HCT116 (cell line): ENCODE measurements at regions not wholly inside any gene's neighbourhood (a gene's known extent, or its start where the extent isn't known, plus 50 kb on each side); places are given as distances from the start of the nearest gene placed in this dataset.

Experiments
- ATAC-seq: fragments of 200-7000 bp; cut with Tn5 transposase; 2 replicates; pipeline ENCODE4 v1.9.1; 2020; ENCODE audit warnings: mild to moderate bottlenecking, moderate library complexity
- BruUV-seq: library from RNA; stranded (reverse); fragments of 400-500 nt; replicated peaks from 2 replicates; lab custom pipeline; 2021; lab: Mats Ljungman, UMichigan
- CTCF ChIA-PET: fragments of 300-600 bp; sonication (Branson Sonifier 250); formaldehyde crosslinking; loops from one replicate; lab custom pipeline; 2021; ENCODE audit warnings: antibody characterized with exemption; lab: Charles Lee
- POLR2A ChIA-PET: fragments of 300-600, 350-600 bp; sonication (Branson Sonifier 250); formaldehyde crosslinking; loops from one replicate; lab custom pipeline; 2021; ENCODE audit warnings: antibody characterized with exemption; lab: Charles Lee
- RAD21 ChIA-PET, 2 experiments: fragments of 300-600 bp; sonication (Branson Sonifier 250); formaldehyde crosslinking; loops; one replicate each; lab custom pipeline; 2023; ENCODE audit warnings: low total read pairs in 2 of 2; ENCODE audit not compliant: uncharacterized antibody in 2 of 2, unreplicated experiment in 2 of 2, low non-redundant PET in 1 of 2; lab: Charles Lee
- DNase-seq: peaks from one replicate; pipeline ENCODE4 v3.0.0-alpha.2; 2010; ENCODE audit warnings: low read depth, low spot score
- H2AFZ ChIP-seq: fragments of 200-600 bp; shearing (Covaris generic), sonication (generic); 2 replicates; pipeline ENCODE4 v1.6.1; 2017; ENCODE audit warnings: low read depth, mixed run types, mixed read lengths, antibody characterized with exemption, low read length; ENCODE audit not compliant: poor library complexity, severe bottlenecking
- H3K27ac ChIP-seq: 2 replicates; pipeline ENCODE4 v1.5.1; 2012; ENCODE audit warnings: low read depth, low read length
- H3K27me3 ChIP-seq: fragments of 200-600 bp; sonication (generic); 2 replicates; pipeline ENCODE4 v1.6.1; 2016; ENCODE audit warnings: mixed run types, low read length, mixed read lengths; ENCODE audit not compliant: insufficient read depth
- H3K36me3 ChIP-seq, 2 experiments: fragments of 200-500 bp in 1 of 2; fragments of 200-600 bp in 1 of 2; sonication (Bioruptor generic) in 1 of 2; sonication (generic) in 1 of 2; 2 replicates each; pipeline versions ENCODE4 v1.5.1 to v1.6.1; 2014 to 2016; ENCODE audit warnings: low read length in 2 of 2, inconsistent platforms in 1 of 2, mixed read lengths in 1 of 2, mixed run types in 1 of 2; ENCODE audit not compliant: insufficient read depth in 2 of 2, control insufficient read depth in 1 of 2
- H3K4me1 ChIP-seq, 2 experiments: fragments of 200-600 bp in 1 of 2; sonication (generic) in 1 of 2; 2 replicates each; pipeline versions ENCODE4 v1.5.1 to v1.6.1; 2012 to 2017; ENCODE audit warnings: low read length in 2 of 2, inconsistent platforms in 1 of 2, mild to moderate bottlenecking in 1 of 2, mixed read lengths in 1 of 2, mixed run types in 1 of 2, moderate library complexity in 1 of 2; ENCODE audit not compliant: insufficient read depth in 2 of 2, control insufficient read depth in 1 of 2
- H3K4me2 ChIP-seq: fragments of 200-600 bp; sonication (generic); 2 replicates; pipeline ENCODE4 v1.6.1; 2017; ENCODE audit warnings: mixed run types, low read length, mixed read lengths
- H3K4me3 ChIP-seq, 2 experiments: fragments of 200-600 bp in 1 of 2; sonication (generic) in 1 of 2; replicated peaks in 1 of 2; 2 replicates each; pipeline ENCODE4 v1.5.1; 2011 to 2016; ENCODE audit warnings: low read length in 2 of 2, control low read depth in 1 of 2, low read depth in 1 of 2, mild to moderate bottlenecking in 1 of 2, mixed read lengths in 1 of 2, mixed run types in 1 of 2
- H3K79me2 ChIP-seq: fragments of 200-600 bp; sonication (generic); 2 replicates; pipeline ENCODE4 v1.6.1; 2017; ENCODE audit warnings: mild to moderate bottlenecking, mixed run types, low read length, moderate library complexity, mixed read lengths; ENCODE audit not compliant: insufficient read depth
- H3K9ac ChIP-seq: fragments of 200-600 bp; sonication (generic); 2 replicates; pipeline ENCODE4 v1.6.1; 2016; ENCODE audit warnings: low read length, mixed read lengths
- H3K9me2 ChIP-seq: fragments of 200-600 bp; sonication (generic), shearing (Covaris generic); 2 replicates; pipeline ENCODE4 v1.6.1; 2017; ENCODE audit warnings: mixed run types, mild to moderate bottlenecking, moderate library complexity; ENCODE audit not compliant: insufficient read depth
- H3K9me3 ChIP-seq, 2 experiments: fragments of 200-500 bp in 1 of 2; fragments of 200-600 bp in 1 of 2; sonication (Bioruptor generic) in 1 of 2; sonication (generic) in 1 of 2; 2 replicates each; pipeline ENCODE4 v1.6.1; 2014 to 2017; ENCODE audit warnings: low read length in 2 of 2, mixed read lengths in 2 of 2, inconsistent platforms in 1 of 2, low read depth in 1 of 2, mild to moderate bottlenecking in 1 of 2, mixed run types in 1 of 2, moderate library complexity in 1 of 2; ENCODE audit not compliant: control insufficient read depth in 1 of 2, insufficient read depth in 1 of 2
- H4K20me1 ChIP-seq: fragments of 200-600 bp; sonication (generic), shearing (Covaris generic); 2 replicates; pipeline ENCODE4 v1.6.1; 2017; ENCODE audit warnings: mixed run types, mild to moderate bottlenecking, moderate library complexity; ENCODE audit not compliant: insufficient read depth
- CEBPB ChIP-seq: IDR thresholded peaks from 2 replicates; pipeline ENCODE4 v1.6.1; 2012; ENCODE audit warnings: low read depth
- CTCF ChIP-seq, 3 experiments: fragments of 200-600 bp in 1 of 3; sonication (generic) in 1 of 3; IDR thresholded peaks in 2 of 3; conservative IDR thresholded peaks in 1 of 3; 2 replicates each; pipeline ENCODE4 v1.5.1; 2012 to 2017; ENCODE audit warnings: low read depth in 2 of 3, low read length in 2 of 3, antibody characterized with exemption in 1 of 3, borderline replicate concordance in 1 of 3, control low read depth in 1 of 3, mild to moderate bottlenecking in 1 of 3, mixed read lengths in 1 of 3, mixed run types in 1 of 3, moderate library complexity in 1 of 3; ENCODE audit not compliant: insufficient read depth in 1 of 3
- EGR1 ChIP-seq: IDR thresholded peaks from 2 replicates; pipeline ENCODE4 v1.6.1; 2012; ENCODE audit warnings: low read depth
- FOSL1 ChIP-seq: IDR thresholded peaks from 2 replicates; pipeline ENCODE4 v1.6.1; 2012; ENCODE audit warnings: low read depth
- JUND ChIP-seq: IDR thresholded peaks from 2 replicates; pipeline ENCODE4 v1.6.1; 2012
- MAX ChIP-seq: IDR thresholded peaks from 2 replicates; pipeline ENCODE4 v1.6.1; 2012
- POLR2A ChIP-seq: IDR thresholded peaks from 2 replicates; pipeline ENCODE4 v1.7.0; 2011; ENCODE audit warnings: borderline replicate concordance; ENCODE audit not compliant: insufficient read depth, insufficient read length; ENCODE audit errors: extremely low read depth
- POLR2AphosphoS5 ChIP-seq: IDR thresholded peaks from 2 replicates; pipeline ENCODE4 v1.6.1; 2011; ENCODE audit warnings: mild to moderate bottlenecking, low read depth, low read length, moderate library complexity
- RAD21 ChIP-seq: IDR thresholded peaks from 2 replicates; pipeline ENCODE4 v1.6.1; 2012; ENCODE audit warnings: low read depth, mild to moderate bottlenecking
- SIN3A ChIP-seq: IDR thresholded peaks from 2 replicates; pipeline ENCODE4 v1.6.1; 2012; ENCODE audit warnings: low read depth
- SP1 ChIP-seq: IDR thresholded peaks from 2 replicates; pipeline ENCODE4 v1.6.1; 2012; ENCODE audit warnings: low read depth
- SRF ChIP-seq: IDR thresholded peaks from 2 replicates; pipeline ENCODE4 v1.6.1; 2012; ENCODE audit warnings: low read depth
- YY1 ChIP-seq: IDR thresholded peaks from 2 replicates; pipeline ENCODE4 v1.6.1; 2011; ENCODE audit warnings: low read length, low read depth, moderate library complexity, mild to moderate bottlenecking; ENCODE audit not compliant: insufficient replicate concordance; ENCODE audit errors: extremely low read depth
- ZBTB33 ChIP-seq: IDR thresholded peaks from 2 replicates; pipeline ENCODE4 v1.6.1; 2011; ENCODE audit warnings: mild to moderate bottlenecking, low read length, moderate library complexity; ENCODE audit not compliant: insufficient replicate concordance; ENCODE audit errors: extremely low read depth
- ZFX ChIP-seq: fragments of 450-650 bp; IDR thresholded peaks from 2 replicates; pipeline ENCODE4 v1.6.1; 2017
- ZNF274 ChIP-seq: fragments of 200-500 bp; sonication (Bioruptor generic); IDR thresholded peaks from 2 replicates; pipeline ENCODE4 v1.6.1; 2014; ENCODE audit warnings: mild to moderate bottlenecking, low read depth, low read length, inconsistent platforms
- intact Hi-C: fragments of 100-400 bp; cut with micrococcal nuclease; formaldehyde crosslinking; loops from 2 replicates; pipeline ENCODE4 v1.10.0; 2022

GRCh38 chr12:71005166-71005565 lies 84.6 kb upstream of the PTPRR start:
- Histone ChIP-seq H3K36me3 (no peaks in the 10 kb centered on the region), H3K9ac (no peak overlapping the region), H4K20me1 (no peaks in the 10 kb centered on the region), H3K9me2 (no peaks in the 10 kb centered on the region), H2AFZ (no peak overlapping the region), H3K27ac (no peak overlapping the region), H3K27me3 (no peaks in the 10 kb centered on the region), H3K4me2 (no peak overlapping the region), H3K79me2 (no peaks in the 10 kb centered on the region), H3K9me3 (no peaks in the 10 kb centered on the region), H3K4me1 (no peaks in the 10 kb centered on the region), H3K4me3 (no peak overlapping the region)
- no TSS peak for BruUV-seq
- TF ChIP-seq ZFX (no peak), CEBPB (no peak), MAX (no peak), ZBTB33 (no peak), YY1 (no peak)
- ChIA-PET POLR2A (no interaction called here), CTCF (no interaction called here), RAD21 (no interaction called here)
- intact Hi-C loops: no loop called here
- no peak for ATAC-seq
- no peak for DNase-seq

- Histone ChIP-seq H3K36me3 (no peaks in the 10 kb centered on the region), H3K27ac (no peak overlapping the region), H3K4me2 (no peak overlapping the region), H3K9ac (no peak overlapping the region), H2AFZ (no peak overlapping the region), H3K4me3 (no peak overlapping the region), H3K27me3 (no peaks in the 10 kb centered on the region), H3K9me2 (no peaks in the 10 kb centered on the region), H3K9me3 (no peaks in the 10 kb centered on the region), H3K4me1 (no peaks in the 10 kb centered on the region), H4K20me1 (no peaks in the 10 kb centered on the region), H3K79me2 (no peaks in the 10 kb centered on the region)
- POLR2A ChIA-PET: no interaction called here
- RAD21 ChIA-PET: no interaction called here
- intact Hi-C loops: no loop called here
- no peak for DNase-seq
- ATAC-seq: no peak
- no TSS peak for BruUV-seq
- CTCF ChIA-PET: no interaction called here
- TF ChIP-seq CEBPB (no peak), RAD21 (no peak), CTCF (IDR thresholded peaks at IDR 0.05 in 2 of 3, conservative IDR thresholded peaks at IDR 0.05 in 1 of 3; ENCODE audit: borderline replicate concordance in 1 of 3, insufficient read depth in 1 of 3, low read depth in 2 of 3, low read length in 2 of 3) (no peak), ZNF274 (no peak), POLR2A (no peak), SIN3A (no peak), SRF (no peak), SP1 (no peak), JUND (no peak), FOSL1 (no peak), POLR2AphosphoS5 (no peak), ZFX (no peak), ZBTB33 (no peak), EGR1 (no peak), YY1 (no peak)
These were observed 84.0 kb upstream of the PTPRR start for GRCh38 chr12:71004578-71004977.
